GM21723 (cell line): ENCODE measurements at regions not wholly inside any gene's neighbourhood (a gene's known extent, or its start where the extent isn't known, plus 50 kb on each side); places are given as distances from the start of the nearest gene placed in this dataset.
"Not testable (repeated sequence)": the region's sequence is repeated elsewhere in the genome, so short reads cannot be mapped to it uniquely, and the experiment has no call there.

Source experiments
- ATAC-seq: cut with Tn5 transposase; IDR thresholded peaks from one replicate; pipeline ENCODE4 v1.9.1; 2021; ENCODE audit warnings: mild to moderate bottlenecking, moderate library complexity; ENCODE audit not compliant: unreplicated experiment

- ATAC-seq = no peak
These were observed 247.6 kb downstream of the SMAD2 start for GRCh38 chr18:47682876-47683275.

DNA sequence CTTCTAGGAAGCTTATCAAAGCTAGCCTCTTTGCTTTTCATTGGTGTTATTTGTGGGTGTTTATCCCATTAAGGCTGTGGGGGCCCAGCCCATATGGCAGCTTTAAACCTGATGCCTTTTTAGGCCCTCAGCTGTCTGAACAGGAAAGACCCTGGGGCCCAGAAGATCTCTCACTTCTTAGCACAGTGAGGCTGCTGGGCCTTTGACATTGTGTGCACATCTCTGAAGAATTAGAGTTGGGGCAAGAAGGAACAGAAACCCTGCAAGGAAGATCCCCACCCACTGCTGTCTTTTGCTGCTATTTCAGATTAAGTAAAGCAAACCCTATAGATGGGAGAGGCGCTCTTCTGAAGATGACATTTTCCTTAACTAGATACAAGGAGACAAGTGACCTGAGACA is 250.0 kb downstream of the SMAD2 start:
- peak; percentile 91 for ATAC-seq

- ATAC-seq = no peak
These were observed 250.6 kb downstream of the SMAD2 start for GRCh38 chr18:47679864-47680263.

- peak; percentile 44 for ATAC-seq
These were observed 252.5 kb downstream of the SMAD2 start for GRCh38 chr18:47677952-47678351.

GRCh38 chr18:47669815-47670214 is 260.6 kb downstream of the SMAD2 start:
- no peak for ATAC-seq

GRCh38 chr18:47658498-47658897 is 272.0 kb downstream of the SMAD2 start:
- no peak for ATAC-seq

DNA sequence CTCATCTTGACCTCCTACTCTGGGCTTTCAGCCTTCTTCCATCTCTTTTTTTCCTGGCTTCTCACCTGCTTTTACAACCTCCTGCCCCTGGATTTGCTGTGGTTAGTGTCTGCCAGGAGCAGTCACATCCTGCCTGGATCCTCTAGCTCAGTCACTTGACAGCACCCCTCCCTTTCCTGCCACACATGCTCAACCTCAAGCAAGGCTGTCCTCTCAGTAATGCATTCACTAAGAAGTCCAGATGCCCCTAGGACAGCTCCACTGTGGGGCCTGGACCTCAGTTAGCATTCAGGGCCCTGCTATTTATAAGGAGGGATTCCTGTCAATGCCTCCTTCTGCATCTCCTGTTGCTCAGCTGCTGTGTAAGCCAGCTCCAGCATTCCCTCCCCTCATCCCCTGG is 275.5 kb downstream of the SMAD2 start:
- no peak for ATAC-seq

GRCh38 chr18:47644896-47645295 is 285.6 kb downstream of the SMAD2 start:
- ATAC-seq = no peak

GRCh38 chr18:47637551-47637950 is 292.9 kb downstream of the SMAD2 start:
- not testable (repeated sequence) for ATAC-seq

GRCh38 chr18:47635416-47635815 is 295.0 kb downstream of the SMAD2 start:
- ATAC-seq = no peak

- ATAC-seq = no peak
These were observed 297.4 kb downstream of the SMAD2 start for GRCh38 chr18:47632970-47633635.

DNA sequence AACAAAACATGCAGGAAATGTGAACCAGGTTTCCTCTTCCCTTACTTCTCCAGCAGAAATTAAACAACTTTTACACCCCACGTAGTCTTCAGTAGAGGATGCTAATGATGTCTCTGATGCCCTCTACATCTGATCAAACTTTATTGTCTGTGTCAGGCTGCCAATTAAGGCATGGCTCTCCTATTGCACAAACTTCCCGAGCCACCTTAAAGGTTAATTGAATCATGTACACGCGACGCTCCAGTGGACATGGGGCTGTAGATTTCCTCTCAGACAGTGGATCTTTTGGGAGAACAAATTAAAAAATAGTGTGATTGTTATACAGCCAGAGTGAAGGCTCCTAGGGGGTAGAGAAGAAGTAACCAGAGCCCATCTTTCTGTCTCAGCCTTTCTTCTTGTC is 301.6 kb downstream of the SMAD2 start:
- ATAC-seq = no peak

- ATAC-seq = no peak
These were observed 302.1 kb downstream of the SMAD2 start for GRCh38 chr18:47628240-47628781.

DNA sequence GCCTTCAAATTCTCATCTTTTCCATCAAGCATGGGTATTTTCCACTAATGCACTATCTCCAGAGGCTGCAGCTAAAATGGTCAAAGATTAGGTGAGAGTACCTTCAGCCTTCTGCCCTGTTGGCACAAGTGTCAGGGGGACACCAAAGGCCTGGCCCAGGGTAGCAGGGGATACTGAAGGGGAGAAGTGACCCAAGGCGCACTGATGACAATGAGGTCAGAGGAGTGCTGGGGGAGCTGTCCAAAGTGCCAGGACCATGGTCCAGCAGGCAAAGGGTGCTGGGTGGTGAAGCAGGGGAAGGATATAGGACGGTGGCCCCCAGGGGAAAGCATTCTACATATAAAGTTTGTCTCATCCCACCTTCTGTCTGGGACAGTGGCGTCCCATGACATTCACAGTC is 303.4 kb downstream of the SMAD2 start:
- ATAC-seq = no peak

GRCh38 chr18:47619771-47620448 is 310.5 kb downstream of the SMAD2 start:
- no peak for ATAC-seq

DNA sequence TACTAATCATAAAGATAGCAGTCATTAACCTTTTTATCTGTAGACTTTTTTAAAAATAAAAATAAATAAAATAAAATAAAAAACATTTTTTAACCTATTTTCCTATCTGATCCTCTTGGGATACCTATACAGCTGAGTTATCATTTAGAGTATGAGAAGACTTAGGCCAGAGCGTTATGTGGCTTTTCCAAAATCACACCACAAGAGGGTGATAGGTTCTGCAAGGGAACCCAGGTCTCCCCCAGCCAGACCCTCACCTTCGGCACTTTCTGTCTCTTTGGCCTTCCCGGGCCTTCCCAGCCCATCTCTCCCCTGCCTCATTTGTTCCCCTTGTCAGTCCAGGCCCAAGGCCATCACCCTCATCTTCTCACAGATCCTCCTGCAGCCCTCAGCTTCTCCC is 311.7 kb downstream of the SMAD2 start:
- no peak for ATAC-seq

DNA sequence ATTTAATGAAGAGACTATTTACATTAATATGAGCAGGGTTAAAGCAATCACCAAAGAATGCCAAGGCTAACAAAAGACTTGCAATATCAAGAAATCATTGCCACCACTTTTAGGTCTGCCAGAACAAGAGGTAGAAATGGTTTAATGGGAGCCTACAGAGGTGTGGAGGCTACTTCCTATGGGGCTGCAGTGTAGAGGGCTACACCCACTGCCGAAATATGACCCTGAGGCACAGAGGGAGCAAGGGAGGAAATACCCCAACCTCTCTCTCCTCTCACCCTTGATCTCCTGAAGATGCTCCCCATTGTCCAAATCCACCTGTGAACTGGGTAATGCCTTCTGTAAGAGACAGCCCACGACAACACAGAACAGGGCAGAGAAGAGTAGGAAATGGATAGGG is 315.4 kb downstream of the SMAD2 start:
- ATAC-seq = no peak

GRCh38 chr18:47613929-47614328 is 316.5 kb downstream of the SMAD2 start:
- ATAC-seq = no peak

DNA sequence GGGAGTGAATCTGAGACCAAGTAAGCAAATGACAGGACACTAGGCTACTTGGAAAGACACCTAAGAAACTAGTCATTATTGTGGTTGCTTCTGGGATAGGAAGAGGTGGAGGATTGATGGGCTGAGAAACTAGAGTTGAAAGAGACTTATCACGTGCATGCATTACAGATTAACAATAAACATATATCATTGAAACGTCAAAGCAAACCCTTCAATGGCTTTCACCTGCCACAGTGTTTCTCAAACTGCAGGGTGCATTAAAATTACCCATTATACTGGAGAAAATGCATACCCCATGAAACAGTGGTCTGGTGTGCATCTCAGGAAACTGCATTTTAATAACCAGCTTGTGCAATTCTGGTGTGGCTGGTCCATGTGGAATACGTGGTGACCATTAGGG is 318.8 kb downstream of the SMAD2 start:
- ATAC-seq = no peak

DNA sequence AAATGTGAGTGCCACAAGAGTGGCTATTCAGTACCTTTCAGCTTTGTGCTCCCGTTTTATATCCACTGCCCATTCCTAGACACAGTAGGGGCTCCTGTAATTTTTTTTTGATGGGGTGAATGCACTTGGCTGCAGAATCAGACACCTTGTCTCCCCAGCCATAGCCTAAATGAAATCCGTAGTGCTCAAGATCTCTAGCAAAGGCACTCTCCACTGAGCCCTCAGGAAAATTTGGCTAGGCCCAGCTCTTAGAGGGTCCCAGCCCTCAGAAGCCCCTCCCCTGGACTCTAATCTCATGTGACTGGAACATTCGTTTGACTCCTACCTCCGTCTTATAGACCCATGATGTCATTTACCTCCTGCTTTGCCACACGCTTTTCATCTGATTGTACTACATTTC is 323.9 kb downstream of the SMAD2 start:
- no peak for ATAC-seq

DNA sequence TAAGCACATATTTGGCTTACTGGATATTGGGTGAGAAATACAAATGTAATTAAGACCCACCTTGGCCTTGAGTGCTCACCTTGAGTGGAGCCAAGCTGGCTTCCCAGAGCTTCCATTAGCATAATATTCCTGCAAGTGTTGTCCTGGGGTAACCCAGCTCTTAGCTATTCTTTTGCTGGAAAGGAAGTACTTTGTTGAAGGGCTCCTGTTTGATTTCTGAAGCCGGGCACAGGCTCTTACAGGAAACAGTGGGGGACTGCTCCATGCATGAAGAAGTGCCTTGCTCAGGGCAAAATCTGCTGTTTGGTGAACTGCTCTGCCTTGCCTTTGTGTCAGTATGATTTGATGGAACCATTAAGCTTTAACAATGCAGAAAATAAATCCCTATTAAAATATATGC is 325.4 kb downstream of the SMAD2 start:
- no peak for ATAC-seq

DNA sequence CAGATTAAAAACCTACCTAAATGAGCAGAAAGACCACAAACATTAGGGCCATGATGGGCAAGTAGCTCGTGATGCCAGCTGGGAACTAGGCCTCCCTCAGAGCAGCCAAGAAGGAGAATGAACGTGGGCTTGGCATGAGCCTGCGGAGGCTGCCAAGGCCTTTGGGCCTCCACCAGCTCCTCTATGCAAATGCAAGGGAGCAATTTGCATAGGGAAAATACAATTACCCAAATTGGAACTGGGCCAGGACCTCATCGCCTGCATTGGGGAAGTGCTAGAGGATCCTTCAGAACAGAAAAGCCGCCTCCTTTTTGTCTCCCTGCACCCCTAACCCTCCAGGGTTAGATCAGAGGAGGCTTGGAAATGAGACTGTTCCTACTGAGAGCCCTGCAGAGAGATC is 326.4 kb downstream of the SMAD2 start:
- no peak for ATAC-seq

GRCh38 chr18:47603158-47603557 is 327.3 kb downstream of the SMAD2 start:
- ATAC-seq = no peak
